Activated CD4-positive, alpha-beta T cell treated with anti-CD3 and anti-CD28 coated beads, Interleukin-2, amount 50 U/mL, for 24 hours (primary cell): ENCODE measurements at regions not wholly inside any gene's neighbourhood (a gene's known extent, or its start where the extent isn't known, plus 50 kb on each side); places are given as distances from the start of the nearest gene placed in this dataset.
"Not testable (repeated sequence)": the region's sequence is repeated elsewhere in the genome, so short reads cannot be mapped to it uniquely, and the experiment has no call there.

Experiments used
- DNase-seq, 2 donors: peaks; one replicate each; pipeline ENCODE4 v3.0.0-alpha.2; 2020; ENCODE audit warnings: low read depth in 1 of 2, low spot score in 1 of 2

DNA sequence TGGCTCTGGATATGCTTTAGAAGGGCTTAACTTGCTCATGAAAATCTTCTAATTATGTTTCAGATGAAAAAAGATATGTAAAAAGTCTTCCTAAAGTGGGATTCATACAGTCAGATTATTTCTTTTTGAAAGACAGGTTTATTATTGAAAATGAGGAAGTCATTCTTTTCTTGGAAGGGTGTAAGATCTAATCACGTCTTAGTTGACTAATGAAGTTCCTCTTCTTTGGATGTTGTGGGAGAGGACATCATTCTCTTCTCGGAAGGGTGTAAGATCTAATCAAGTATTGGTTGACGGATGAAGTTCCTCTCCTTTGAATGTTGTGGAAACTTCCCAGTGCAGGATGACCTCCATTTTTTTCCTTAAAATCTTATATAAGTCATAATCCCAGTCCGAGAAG is 74.9 kb downstream of the ALG10 start:
- no peak for DNase-seq

DNA sequence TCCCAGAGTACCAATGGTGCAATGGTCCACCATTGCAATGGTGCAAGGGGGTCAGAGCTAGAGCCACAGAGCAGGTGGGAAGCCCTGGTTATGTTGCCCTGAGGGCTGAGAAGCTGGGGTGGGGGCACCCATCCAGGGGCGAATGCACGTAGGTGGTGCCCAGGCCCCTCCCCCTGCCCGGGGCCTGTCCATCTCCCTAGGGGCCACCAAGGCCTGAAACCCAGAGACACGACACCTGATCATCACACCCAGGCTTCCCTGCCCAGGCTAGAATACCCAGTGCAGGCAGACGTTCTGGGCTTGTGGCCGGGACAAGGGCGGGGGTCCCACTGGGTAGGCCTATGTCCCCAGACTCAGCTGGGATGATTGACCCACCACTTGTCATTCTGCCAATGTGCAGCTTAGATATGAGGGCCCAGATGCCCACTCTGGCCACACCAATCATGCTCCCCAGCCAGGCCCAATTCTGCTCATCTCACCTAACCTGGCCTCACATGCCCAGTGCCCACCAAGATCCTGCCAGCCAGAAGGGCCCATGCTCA is 83.2 kb downstream of the ALG10 start:
- no peak for DNase-seq

DNA sequence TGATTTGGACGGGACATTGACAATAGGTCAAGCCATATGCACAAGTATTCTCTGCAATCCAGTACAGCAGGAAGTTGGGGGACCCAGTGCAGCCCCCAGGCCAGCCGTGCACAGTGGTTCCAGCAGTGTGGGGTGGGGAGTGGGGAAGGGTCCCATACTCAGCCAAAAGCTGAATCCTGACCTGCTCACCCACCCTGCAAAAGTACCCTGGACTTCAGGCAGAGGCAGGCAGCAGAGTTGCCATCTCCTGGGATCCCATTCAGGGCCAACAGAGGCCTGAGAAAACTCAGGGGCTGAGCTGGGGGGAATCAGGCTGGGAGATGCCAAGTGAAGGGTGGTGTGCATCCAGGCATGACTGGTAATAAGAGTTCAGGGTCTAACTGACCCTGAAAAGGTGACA is 83.9 kb downstream of the ALG10 start:
- DNase-seq = no peak

DNA sequence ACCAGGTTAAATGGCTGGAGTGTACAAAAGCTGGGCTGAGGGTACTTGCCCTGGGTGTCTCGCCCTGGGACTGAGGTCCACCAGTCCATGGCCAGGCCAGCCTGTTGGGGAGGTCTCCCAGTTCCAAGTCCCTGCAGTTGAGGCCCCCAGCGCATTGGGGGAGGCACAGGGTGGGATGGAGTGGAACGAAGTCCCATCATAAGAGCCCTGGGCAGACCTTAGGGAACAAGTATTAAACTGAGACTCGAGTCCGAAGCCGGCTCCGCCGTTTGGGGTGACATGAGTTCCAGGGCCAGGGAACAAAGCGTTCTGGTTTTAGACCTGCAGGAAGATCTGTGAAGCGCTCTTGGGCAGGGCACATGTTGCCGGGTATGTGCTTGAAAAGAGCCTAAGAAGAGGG is 84.7 kb downstream of the ALG10 start:
- no peak for DNase-seq

DNA sequence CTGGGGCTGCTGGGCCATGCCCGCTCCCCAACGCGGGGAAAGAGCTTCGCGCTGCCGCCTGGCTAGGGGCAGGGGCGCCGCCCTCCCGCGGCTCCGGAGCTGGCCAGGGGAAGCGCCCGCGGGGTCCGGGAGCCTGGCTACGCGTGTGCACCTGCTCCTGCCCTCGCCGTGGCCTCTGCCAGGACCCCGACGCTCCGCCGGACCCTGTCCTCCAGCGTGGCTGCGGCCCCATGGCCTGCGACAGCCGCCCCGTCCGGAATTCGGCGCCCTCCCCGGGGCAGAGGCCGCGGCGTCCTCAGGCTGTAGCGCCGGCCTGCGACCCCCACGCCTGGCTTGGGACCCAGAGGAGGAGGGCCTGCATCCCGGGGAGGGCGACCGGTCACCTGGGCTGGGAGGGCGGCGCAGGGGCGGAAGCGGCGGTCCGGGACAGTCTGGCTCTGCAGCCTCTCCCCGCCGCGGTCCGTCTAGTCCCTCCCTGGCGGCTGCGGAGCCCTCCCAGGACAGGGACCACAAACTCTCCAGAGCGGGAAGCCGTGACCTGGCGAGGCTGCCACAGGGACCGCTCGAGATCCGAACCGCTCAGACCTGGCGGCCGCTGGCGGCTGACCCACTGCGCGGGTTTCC is 85.6 kb downstream of the ALG10 start:
- no peak for DNase-seq

DNA sequence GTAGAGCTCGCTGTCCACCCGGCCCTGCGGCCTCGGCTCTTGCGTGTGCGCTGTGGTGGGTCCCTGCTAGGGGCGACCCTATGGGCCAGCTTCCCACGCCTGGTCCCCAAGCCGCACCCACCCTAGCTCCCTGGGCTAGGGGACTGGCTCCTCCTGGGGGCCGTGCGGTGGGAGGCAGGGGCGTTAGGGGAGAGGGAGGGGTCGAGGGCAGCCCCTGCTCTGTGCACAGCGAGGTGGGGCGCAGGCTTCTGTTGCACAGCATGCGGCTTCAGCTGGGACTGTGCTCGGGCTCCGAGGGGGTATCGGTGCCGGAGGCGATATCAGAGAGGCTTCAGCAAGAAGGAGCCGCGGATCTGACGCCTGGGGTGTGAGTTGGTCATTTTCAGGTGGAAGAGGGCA is 86.1 kb downstream of the ALG10 start:
- DNase-seq = no peak

DNA sequence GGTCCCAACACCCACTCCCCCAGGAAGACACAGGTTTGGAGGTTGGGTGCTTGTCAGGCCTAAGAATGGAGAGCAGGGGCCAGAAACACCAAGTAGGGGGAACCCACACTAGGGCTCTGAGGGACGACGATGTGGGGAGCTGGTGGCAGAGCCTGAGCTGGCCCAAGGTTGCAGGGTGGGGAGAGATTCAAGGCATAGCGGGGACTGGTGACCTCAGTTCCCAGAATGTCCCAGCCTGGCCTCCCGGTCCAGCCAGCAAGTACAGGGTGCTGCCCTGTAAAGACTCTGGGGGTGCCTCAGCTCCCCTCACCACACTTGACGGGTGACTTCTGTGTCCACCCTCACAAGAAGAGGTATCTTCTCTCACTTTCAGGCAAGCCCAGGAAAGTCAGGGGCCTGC is 86.7 kb downstream of the ALG10 start:
- DNase-seq = no peak

DNA sequence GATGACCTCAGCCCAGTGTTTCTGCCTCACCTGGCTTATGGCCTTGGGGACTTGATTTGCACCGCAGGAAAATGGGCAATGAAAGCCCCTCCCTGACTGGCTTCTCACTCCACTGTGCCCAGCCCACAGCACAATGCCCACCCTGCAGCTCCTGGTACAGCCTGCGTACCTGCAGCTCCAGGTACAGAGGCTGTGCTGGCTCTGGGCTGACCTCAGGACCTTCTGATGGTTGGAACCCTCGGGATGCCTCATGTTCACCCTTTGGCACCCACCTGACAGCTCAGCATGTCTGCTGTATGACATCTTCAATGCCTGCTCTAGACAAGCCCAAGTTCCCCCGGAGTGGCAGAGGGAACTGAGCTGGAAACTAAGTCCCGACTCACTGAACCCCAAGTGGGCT is 87.1 kb downstream of the ALG10 start:
- DNase-seq = no peak

DNA sequence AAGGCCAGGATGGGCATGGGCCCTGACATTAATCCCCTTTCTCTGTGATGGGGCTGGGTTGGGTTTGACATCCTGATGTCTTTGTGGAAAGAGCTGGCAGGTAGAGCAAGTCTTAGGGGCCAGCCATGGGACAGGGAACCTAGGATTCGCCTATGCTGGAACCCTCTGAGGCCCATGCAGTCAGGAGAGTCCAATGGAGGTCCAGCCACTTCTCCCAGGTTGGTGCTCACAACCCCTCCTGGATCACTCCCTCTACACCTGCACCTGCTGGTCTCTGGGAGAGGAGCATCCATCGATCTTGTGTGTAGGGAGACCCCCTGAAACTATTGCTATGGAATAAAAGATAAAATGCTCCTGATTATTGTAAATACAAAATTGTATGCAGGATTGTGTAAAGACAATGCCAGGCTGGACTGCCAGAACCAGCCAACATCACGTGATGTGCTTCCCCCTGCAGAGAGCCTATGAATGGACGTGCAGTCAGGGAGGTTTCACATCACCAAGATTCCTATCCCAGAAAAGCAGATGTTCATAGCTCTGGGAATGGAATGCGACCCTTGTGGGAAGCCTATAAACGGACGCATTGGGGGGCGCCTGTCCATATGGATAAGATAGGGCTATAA is 87.7 kb downstream of the ALG10 start:
- not testable (repeated sequence) for DNase-seq

DNA sequence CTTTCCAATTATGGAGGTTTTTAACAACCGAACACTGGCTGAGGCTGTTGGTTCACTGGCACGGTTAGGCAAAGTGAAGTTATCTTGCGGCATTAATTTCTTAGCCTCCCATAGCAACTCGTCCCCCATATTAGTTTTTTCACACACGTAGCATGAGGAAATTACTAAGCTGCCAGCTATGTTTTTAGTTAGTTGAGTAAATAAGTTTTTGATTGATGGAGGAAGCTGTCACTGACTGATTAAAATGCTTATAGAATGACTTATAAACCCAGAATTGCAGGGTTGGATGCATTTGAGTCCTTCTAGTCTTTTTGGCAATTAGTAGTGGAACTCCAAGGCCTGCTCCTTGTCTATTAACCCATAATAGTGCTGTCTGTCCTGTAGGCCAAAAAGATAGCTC is 97.1 kb downstream of the ALG10 start:
- DNase-seq = no peak

DNA sequence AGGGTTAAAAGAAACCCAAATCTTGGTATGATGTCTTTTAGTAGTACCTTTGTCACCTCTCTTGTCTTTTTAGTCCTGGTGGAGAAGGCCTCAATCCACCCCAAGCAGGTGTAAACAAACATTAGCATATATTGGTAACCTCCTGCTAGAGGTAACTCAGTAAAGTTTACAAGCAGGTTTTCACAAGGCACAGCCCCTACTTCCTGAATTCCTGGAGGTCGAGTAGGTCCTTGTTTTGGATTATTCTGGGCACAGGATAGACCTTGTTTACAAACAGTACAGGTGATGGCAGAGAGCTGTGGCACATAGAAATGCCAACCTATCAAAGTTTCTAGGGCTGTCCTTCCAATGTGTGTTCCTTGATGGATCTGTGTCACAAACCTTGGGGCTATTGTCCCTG is 99.1 kb downstream of the ALG10 start:
- DNase-seq = no peak

DNA sequence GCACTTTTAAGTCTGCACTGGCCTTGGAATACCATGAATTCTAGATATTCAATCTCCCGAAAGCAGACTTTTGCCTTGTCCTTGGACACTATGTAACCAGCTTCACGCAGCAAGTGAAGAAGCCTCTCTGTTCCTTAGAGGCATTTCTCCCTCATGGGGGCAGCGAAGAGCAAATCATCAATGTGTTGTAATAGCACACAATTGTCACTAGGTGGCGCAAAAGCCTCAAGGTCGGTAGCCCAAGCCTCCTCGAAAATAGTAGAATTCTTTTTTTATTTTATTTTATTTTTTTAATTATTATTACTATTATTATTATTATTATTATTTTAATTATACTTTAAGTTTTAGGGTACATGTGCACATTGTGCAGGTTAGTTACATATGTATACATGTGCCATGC is 100.8 kb downstream of the ALG10 start:
- peak in 1 of 2 donors; percentile 33 for DNase-seq

DNA sequence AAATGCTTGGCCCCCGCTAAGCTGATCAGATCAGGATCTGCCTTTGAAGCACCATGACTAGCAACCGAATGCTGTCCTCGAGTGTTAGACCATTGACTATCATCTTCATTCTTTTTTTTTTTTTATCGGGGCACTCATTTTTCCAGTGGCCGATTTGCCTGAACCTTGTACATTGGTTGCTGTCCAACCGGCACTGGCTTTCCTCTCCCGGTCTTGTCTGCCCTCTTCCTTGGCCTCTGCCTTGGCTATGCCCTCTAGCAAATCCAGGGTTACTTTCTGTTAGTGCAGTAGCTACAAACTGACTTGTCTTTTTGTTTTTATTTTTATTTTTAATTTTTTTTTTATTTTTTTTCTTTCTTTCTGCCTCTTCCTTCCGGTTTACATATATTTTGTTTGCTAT is 102.3 kb downstream of the ALG10 start:
- no peak for DNase-seq

DNA sequence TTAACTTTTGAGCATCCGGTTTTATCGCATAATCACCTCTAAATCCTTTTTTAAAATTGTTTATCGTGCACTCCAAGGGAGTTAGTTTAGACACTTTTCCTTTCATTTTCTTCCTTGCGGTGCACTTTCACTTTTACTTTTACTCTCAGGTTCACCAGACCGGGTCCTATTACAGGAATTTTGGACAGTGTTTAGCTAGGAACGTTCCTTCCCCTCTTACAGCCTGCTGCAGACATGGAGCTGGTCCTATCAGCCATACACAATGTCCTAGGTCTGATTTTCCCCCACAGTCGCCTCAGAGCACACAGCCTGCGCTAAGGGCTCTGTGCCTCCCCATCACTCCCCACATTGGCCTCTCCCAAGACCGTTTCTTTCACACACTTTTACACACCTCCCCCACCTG is 103.9 kb downstream of the ALG10 start:
- DNase-seq = no peak

DNA sequence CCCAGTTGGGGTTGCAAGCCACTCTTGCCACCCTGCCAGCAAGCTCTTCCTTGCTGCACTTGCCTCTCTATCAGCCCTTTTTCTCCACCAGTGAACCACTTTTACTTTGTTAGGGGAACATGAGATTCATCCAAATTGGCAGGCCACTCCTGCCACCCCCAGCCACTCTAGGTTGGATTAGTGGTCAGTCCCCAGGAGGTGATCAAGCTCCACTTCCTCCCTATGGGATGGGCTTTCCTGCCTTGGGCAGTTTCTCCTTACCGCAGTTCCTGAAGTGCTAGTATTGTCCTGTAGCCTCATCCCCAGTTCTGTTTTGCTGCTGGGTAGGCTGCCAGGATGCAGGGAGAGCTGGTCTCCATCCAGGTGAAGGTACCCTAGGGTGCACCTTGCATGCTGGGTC is 104.5 kb downstream of the ALG10 start:
- DNase-seq = no peak

DNA sequence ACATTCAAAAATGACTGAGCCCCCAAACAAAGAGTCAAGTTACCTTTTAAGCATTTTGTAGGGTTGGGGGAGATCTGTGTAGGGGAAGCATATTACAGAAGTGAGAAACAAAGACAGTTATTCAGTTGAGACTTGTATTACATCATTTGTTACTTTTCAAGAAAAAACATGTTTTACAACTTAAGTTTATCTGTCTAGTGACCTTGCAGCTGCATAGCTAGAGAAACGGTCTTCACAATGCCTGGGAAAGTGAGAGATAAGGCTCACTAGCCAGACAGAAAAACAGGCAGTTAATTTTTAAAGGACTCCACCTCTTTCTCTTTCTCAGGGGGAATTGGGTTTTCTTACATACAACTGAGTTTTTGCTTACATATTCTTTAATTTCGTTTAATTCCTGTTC is 105.1 kb downstream of the ALG10 start:
- not testable (repeated sequence) for DNase-seq

DNA sequence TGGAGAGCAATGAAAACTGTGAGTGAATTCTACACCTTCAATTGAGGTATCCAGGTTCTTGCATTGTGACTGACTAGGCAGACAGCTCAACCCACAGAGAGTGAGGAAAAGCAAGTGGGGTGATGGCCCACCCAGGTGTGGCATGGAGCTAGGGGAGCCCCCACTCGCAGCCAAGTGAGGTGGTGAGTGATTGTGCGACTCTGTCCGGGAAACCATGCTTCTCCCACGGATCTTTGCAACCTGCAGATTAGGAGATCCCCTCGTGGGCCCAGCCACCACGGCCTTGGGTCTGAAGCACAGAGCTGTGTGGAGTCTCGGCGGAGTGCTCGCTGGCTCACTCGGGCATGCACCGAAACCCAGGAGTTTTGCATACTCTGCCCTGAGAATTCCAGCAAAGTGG is 120.1 kb downstream of the ALG10 start:
- no peak for DNase-seq

DNA sequence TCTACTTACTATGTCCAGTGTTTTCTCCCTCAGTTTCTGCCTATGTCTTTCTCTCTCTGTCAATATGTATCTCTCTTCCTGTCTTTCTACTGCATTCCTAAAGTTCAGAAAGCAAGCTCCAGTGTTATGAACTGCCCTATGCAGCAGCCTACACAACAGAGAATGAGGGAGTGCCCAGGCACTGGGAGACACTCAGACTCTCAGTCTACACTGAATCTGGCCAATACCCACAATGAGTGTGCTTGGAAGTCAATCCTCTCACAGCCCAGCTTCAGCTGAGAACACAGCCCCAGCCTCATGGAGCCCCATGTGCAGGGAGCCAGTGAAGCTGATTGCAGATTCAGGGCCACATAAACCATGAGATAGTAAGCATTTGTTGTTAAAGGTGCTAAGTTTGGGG is 128.7 kb downstream of the ALG10 start:
- DNase-seq = no peak

DNA sequence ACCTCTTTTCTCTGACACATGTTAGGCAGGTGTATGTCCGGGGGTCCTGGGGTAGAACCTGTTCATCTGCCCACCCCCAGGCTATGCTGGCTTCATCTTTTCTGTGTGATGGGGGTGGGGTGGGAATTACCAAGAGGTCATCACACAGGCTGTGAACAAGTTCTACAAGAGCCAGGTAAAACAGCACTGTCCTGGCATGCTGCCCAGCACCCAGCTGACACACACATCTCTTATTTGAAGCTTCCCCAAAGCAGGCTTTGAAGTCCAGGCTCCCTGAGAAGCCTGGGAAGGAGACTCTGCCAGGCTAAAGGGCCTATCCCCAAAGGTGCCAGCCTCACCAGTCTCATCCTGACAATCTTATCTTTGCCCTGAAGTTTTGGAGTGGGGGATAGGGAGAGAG is 141.1 kb downstream of the ALG10 start:
- DNase-seq = no peak

DNA sequence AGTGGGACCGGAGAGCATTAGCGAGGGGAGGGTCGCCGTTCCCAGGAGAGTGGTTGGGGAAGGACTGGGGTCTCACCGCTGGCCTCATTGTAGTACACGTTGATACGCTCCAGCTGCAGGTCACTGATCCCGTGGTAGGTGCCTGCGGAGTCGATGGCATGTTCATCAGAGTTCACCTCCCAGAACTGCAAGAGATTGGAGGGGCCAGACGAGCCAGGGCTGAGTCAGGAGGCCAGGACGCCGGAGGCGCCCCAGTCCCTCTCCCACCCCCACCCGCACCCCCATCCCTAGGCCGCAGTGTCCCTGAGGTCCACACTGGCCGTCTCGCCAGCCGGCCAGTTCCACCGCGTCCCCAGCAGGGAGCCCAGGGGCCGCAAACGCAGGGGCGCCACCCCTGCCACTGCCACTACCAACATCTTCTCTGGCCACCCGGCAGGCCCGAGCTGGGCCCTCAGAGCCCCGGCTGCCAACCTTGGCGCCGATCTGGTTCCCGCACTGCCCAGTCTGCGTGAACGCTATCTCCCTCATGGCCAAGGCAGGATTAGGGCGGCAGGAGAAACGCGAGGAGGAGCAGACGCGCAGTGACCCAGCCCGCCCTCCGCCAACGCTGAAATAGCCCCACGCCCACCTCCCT is 144.2 kb downstream of the ALG10 start:
- DNase-seq = no peak

DNA sequence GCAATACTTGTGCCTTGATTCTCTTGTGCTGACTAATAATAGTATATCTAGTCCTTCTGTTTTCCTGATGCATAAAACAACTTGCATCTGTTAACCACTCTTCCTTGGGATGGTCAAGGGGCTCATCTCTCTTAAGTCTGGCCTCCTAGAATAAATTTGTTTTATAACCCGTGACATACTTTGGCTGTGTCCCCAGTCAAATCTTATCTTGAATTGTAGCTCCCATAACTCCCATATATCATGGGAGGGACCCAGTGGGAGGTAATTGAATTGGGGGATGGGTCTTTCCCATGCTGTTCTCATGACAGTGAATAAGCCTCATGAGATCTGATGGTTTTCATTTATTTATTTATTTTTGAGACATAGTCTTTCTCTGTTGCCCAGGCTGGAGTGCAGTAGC is 146.2 kb downstream of the ALG10 start:
- not testable (repeated sequence) for DNase-seq

DNA sequence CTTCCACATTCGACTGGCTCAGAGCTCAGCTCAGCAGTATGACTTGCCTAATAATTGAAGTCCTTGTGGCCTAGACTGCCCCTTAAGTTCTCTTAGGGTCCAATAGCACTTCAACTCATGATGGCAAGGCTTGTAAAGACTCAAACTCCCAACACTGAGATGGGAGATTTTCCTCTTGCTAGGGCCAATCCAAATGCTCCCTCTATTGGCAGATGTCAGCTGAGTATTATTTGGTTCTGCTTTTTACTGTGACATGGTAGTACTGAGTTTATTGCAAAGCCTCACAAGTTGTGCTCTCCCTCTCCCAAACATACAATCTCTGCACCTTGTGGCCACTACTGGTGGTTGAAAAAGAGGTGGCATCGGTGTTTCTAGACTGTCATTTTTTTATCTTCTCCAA is 164.2 kb downstream of the ALG10 start:
- no peak for DNase-seq

DNA sequence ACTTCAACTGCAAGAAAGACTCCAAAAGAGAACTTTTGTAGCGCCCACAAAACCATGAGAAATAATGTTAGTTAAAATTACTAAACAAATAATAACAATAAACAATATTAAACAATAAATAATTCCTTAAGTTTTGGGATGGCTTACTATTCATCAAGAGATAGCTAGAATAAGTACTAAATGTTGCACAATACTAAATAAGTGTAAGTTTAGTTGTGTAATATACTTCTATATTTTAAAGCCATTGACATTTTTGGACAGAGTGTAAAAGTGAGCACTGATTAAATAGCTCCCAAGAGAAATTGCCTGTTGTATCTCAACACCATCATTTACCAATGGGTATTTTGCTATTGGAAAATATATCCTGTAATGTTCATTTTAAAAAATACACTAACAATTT is 166.7 kb downstream of the ALG10 start:
- no peak for DNase-seq
